ENCODE measurements at regions not wholly inside any gene's neighbourhood (a gene's known extent, or its start where the extent isn't known, plus 50 kb on each side); places are given as distances from the start of the nearest gene placed in this dataset.

DNA sequence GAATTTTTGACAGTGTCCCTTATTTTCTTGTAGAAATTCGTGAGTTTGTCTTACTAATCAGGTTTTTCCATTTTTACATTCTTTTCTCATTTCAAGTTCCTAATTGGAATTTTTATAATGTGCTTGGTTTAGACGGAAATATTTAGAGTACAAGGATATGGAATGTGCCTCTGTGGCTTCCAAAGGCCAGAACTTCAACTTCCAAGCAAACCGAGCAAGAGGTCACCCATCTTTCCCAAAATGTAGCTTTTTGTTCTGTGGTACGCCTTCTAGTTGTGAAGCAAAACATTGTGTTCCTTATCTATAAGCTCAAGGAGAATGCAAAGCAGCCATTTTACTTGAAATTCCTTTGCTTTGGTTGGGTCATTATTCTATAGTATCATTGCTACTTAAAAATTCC lies 212.8 kb upstream of the PACRGL start:
- Histone ChIP-seq H3K36me3 (ENCODE audit: control insufficient read depth, insufficient read depth, low read length) (no peaks in the 10 kb centered on the region), H3K27me3 (replicated peaks; ENCODE audit: control insufficient read depth, insufficient read depth, low read length) (no peaks in the 10 kb centered on the region), H3K4me3 (replicated peaks; ENCODE audit: low read depth, low read length) (no peak overlapping the region)
- no peak for DNase-seq (ENCODE audit: extremely low read depth, insufficient read length)
- TF ChIP-seq, protein P1, sequence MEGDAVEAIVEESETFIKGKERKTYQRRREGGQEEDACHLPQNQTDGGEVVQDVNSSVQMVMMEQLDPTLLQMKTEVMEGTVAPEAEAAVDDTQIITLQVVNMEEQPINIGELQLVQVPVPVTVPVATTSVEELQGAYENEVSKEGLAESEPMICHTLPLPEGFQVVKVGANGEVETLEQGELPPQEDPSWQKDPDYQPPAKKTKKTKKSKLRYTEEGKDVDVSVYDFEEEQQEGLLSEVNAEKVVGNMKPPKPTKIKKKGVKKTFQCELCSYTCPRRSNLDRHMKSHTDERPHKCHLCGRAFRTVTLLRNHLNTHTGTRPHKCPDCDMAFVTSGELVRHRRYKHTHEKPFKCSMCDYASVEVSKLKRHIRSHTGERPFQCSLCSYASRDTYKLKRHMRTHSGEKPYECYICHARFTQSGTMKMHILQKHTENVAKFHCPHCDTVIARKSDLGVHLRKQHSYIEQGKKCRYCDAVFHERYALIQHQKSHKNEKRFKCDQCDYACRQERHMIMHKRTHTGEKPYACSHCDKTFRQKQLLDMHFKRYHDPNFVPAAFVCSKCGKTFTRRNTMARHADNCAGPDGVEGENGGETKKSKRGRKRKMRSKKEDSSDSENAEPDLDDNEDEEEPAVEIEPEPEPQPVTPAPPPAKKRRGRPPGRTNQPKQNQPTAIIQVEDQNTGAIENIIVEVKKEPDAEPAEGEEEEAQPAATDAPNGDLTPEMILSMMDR (IDR thresholded peaks at IDR 0.05; ENCODE audit: insufficient read depth, low read length, poor library complexity, severe bottlenecking), result no peak

DNA sequence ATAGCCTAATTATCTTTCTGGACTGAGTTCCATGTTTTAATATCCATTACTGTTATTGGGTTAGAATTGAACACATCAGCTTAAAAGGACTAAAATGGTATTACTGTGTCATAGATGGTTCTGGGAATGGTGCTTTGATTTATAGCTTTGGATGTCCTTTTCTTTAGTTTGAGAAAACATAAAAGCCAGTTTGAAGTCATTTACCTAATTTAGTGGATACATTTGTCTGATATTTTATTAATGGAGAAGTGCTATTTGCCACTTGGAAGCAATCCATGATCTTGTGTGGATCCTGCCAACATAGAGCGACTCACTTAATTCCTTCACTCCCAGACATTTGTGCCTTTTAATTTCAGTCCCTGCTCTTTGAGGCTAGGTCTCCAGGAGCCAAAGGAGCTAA lies 212.4 kb upstream of the PACRGL start:
- Histone ChIP-seq H3K4me3 (replicated peaks; ENCODE audit: low read depth, low read length) (no peak overlapping the region), H3K27me3 (replicated peaks; ENCODE audit: control insufficient read depth, insufficient read depth, low read length) (no peaks in the 10 kb centered on the region), H3K36me3 (ENCODE audit: control insufficient read depth, insufficient read depth, low read length) (no peaks in the 10 kb centered on the region)
- no peak for DNase-seq (ENCODE audit: extremely low read depth, insufficient read length)
- TF ChIP-seq, protein P1 (IDR thresholded peaks at IDR 0.05; ENCODE audit: insufficient read depth, low read length, poor library complexity, severe bottlenecking), result no peak

DNA sequence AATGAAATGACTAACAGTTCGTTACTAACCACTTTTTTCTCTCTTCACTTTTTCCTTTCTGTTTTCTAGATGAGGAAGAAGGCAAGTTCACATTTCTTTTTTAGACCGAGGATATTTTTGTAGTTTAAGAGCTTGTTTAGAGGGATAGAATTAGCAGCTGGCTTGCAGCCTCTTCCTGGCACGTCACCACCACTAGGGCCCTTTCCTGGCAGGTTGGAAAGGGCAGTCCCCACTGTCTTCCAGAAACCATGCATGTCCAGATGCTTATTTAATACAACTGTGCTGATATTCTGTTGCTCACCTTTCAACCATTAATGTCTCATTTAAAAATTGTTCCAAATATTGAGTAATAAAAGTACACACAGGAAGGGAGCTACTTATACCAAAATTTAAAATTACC lies 209.5 kb upstream of the PACRGL start:
- Histone ChIP-seq H3K4me3 (replicated peaks; ENCODE audit: low read depth, low read length) (no peak overlapping the region), H3K36me3 (ENCODE audit: control insufficient read depth, insufficient read depth, low read length) (no peaks in the 10 kb centered on the region)
- no peak for DNase-seq (ENCODE audit: extremely low read depth, insufficient read length)

GRCh38 chr4:20493761-20494353 lies 206.4 kb upstream of the PACRGL start:
- Histone ChIP-seq H3K36me3 (ENCODE audit: control insufficient read depth, insufficient read depth, low read length) (no peaks in the 10 kb centered on the region), H3K27me3 (replicated peaks; ENCODE audit: control insufficient read depth, insufficient read depth, low read length) (no peaks in the 10 kb centered on the region), H3K4me3 (replicated peaks; ENCODE audit: low read depth, low read length) (no peak overlapping the region)
- DNase-seq (ENCODE audit: extremely low read depth, insufficient read length), result no peak
- TF ChIP-seq, protein P1 (IDR thresholded peaks at IDR 0.05; ENCODE audit: insufficient read depth, low read length, poor library complexity, severe bottlenecking), result no peak

More for the DNA sequence above, 209.5 kb upstream of the PACRGL start:
- TF ChIP-seq, protein P1 (IDR thresholded peaks at IDR 0.05; ENCODE audit: insufficient read depth, low read length, poor library complexity, severe bottlenecking), result no peak
- H3K27me3 ChIP-seq (replicated peaks; ENCODE audit: control insufficient read depth, insufficient read depth, low read length), result no peaks in the 10 kb centered on the region

DNA sequence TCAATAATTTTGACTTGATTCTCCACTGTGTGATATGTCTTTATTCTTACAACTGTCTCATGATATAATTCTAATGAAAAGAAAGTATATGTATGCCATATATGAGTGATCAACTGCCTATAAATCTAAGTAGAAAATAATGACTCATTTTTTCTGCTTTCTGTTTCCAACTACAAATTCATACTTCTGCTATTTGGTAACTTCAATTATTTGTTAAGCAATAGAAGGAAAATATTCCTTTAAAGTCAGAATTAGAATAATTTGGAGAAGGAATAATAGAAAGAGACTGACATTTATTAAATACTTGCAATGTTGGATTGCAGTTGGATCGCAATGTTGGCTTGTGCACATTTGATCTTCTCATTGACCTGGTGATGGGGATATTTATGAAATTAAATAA lies 204.2 kb upstream of the PACRGL start:
- Histone ChIP-seq H3K36me3 (ENCODE audit: control insufficient read depth, insufficient read depth, low read length) (no peaks in the 10 kb centered on the region), H3K27me3 (replicated peaks; ENCODE audit: control insufficient read depth, insufficient read depth, low read length) (no peaks in the 10 kb centered on the region), H3K4me3 (replicated peaks; ENCODE audit: low read depth, low read length) (no peak overlapping the region)
- TF ChIP-seq, protein P1 (IDR thresholded peaks at IDR 0.05; ENCODE audit: insufficient read depth, low read length, poor library complexity, severe bottlenecking), result no peak
- DNase-seq (ENCODE audit: extremely low read depth, insufficient read length), result no peak

GRCh38 chr4:20504146-20504545 lies 196.1 kb upstream of the PACRGL start:
- Histone ChIP-seq H3K27me3 (replicated peaks; ENCODE audit: control insufficient read depth, insufficient read depth, low read length) (no peaks in the 10 kb centered on the region), H3K36me3 (ENCODE audit: control insufficient read depth, insufficient read depth, low read length) (no peaks in the 10 kb centered on the region), H3K4me3 (replicated peaks; ENCODE audit: low read depth, low read length) (no peak overlapping the region)
- DNase-seq (ENCODE audit: extremely low read depth, insufficient read length), result no peak
- TF ChIP-seq, protein P1 (IDR thresholded peaks at IDR 0.05; ENCODE audit: insufficient read depth, low read length, poor library complexity, severe bottlenecking), result no peak

Measured in GM06990 (cell line).